ENCODE measurements at regions not wholly inside any gene's neighbourhood (a gene's known extent, or its start where the extent isn't known, plus 50 kb on each side); places are given as distances from the start of the nearest gene placed in this dataset.

DNA sequence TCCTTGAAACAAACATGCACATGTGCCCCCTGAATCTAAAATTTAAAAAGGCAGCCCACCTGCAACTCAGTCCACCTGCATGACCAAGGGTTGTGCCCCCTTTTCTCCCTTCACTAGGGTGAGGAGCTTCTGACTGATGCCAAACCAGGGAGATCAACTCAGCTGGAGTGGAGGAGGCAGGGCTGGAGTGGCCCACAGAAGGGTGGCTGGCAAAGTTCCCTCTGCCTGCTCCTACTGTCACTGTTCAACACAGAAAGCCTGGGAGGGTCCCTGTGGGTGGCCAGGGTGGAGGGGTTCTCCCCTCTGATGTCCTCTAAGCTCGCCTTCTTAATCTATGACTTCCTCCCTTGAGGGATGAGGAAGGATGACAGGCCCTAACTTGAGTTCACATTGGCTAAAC lies 55.7 kb upstream of the ANTXRL start:
- no peak for TF ChIP-seq EZH2 (IDR thresholded peaks at IDR 0.05; ENCODE audit: borderline replicate concordance, low read depth, low read length, poor library complexity, severe bottlenecking)
- TF ChIP-seq, protein P1, sequence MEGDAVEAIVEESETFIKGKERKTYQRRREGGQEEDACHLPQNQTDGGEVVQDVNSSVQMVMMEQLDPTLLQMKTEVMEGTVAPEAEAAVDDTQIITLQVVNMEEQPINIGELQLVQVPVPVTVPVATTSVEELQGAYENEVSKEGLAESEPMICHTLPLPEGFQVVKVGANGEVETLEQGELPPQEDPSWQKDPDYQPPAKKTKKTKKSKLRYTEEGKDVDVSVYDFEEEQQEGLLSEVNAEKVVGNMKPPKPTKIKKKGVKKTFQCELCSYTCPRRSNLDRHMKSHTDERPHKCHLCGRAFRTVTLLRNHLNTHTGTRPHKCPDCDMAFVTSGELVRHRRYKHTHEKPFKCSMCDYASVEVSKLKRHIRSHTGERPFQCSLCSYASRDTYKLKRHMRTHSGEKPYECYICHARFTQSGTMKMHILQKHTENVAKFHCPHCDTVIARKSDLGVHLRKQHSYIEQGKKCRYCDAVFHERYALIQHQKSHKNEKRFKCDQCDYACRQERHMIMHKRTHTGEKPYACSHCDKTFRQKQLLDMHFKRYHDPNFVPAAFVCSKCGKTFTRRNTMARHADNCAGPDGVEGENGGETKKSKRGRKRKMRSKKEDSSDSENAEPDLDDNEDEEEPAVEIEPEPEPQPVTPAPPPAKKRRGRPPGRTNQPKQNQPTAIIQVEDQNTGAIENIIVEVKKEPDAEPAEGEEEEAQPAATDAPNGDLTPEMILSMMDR (conservative IDR thresholded peaks at IDR 0.05; ENCODE audit: low read depth, low read length) = no peak
- no peak for DNase-seq (ENCODE audit: low spot score)
- Histone ChIP-seq H3K4me3 (ENCODE audit: low read depth, low read length, poor library complexity, severe bottlenecking) (no peak overlapping the region), H3K9me3 (ENCODE audit: low read depth, low read length, poor library complexity, severe bottlenecking) (no peaks in the 10 kb centered on the region), H3K27me3 (replicated peaks; ENCODE audit: insufficient read depth, low read depth, low read length, poor library complexity) (no peaks in the 10 kb centered on the region), H3K27ac (ENCODE audit: low read depth, low read length, poor library complexity, severe bottlenecking) (no peak overlapping the region), H3K36me3 (ENCODE audit: insufficient read depth, low read length, poor library complexity, severe bottlenecking) (no peaks in the 10 kb centered on the region), H3K4me1 (ENCODE audit: insufficient read depth, low read length, poor library complexity, severe bottlenecking) (no peaks in the 10 kb centered on the region)
- intact Hi-C loops (cut with micrococcal nuclease; ENCODE audit: unreplicated experiment) = no loop called here
- BruUV-seq (replicated peaks) = no TSS peak
- POLR2A ChIA-PET (ENCODE audit: low non-redundant PET) = no interaction called here
- CTCF ChIA-PET = no interaction called here

DNA sequence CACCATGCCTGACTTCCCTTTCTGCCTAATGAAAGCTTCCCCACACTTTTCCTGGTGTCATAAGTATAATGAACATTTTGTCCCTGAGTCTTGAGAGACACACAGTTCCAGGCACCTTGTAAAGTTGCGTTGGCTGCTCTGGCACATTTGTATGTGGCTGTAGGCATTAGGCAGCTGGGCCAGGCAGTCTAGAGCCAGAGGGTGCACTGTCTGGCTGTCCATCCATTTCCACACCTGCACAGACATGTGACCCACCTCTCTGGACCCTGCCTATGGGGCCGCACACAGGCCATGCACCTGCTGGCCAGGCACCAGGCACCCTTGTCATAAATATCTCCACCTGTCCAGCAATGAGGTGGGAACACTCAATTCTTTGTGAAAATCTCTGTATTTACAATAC lies 54.7 kb upstream of the ANTXRL start:
- no peak for DNase-seq (ENCODE audit: low spot score)
- TF ChIP-seq, protein P1 (conservative IDR thresholded peaks at IDR 0.05; ENCODE audit: low read depth, low read length) = no peak
- TF ChIP-seq EZH2 (IDR thresholded peaks at IDR 0.05; ENCODE audit: borderline replicate concordance, low read depth, low read length, poor library complexity, severe bottlenecking) = no peak
- POLR2A ChIA-PET (ENCODE audit: low non-redundant PET) = no interaction called here
- intact Hi-C loops (cut with micrococcal nuclease; ENCODE audit: unreplicated experiment) = no loop called here
- no TSS peak for BruUV-seq (replicated peaks)
- Histone ChIP-seq H3K4me3 (ENCODE audit: low read depth, low read length, poor library complexity, severe bottlenecking) (no peak overlapping the region), H3K9me3 (ENCODE audit: low read depth, low read length, poor library complexity, severe bottlenecking) (no peaks in the 10 kb centered on the region), H3K27ac (ENCODE audit: low read depth, low read length, poor library complexity, severe bottlenecking) (no peak overlapping the region), H3K36me3 (ENCODE audit: insufficient read depth, low read length, poor library complexity, severe bottlenecking) (no peaks in the 10 kb centered on the region), H3K27me3 (replicated peaks; ENCODE audit: insufficient read depth, low read depth, low read length, poor library complexity) (no peaks in the 10 kb centered on the region), H3K4me1 (ENCODE audit: insufficient read depth, low read length, poor library complexity, severe bottlenecking) (no peaks in the 10 kb centered on the region)
- CTCF ChIA-PET = no interaction called here

DNA sequence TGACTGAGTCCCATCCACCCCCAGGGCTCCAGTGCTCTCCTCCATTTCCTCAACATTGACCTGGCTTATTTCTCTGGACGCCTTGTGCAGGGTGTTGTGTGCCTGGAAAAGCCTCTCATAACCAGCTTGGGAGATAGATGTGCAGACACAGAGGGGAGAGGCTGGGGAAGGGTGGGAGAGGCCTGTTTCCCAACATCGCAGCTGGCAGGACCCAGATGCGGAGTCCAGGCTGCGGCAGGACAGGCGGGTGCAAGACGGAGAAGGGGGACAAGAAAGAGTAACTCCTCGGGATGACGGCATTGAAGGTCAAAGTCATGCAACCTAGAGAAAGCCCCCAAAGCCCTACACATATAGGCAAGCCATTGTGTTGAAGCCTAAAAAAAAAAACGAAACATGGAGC lies 54.1 kb upstream of the ANTXRL start:
- Histone ChIP-seq H3K27me3 (replicated peaks; ENCODE audit: insufficient read depth, low read depth, low read length, poor library complexity) (no peaks in the 10 kb centered on the region), H3K36me3 (ENCODE audit: insufficient read depth, low read length, poor library complexity, severe bottlenecking) (no peaks in the 10 kb centered on the region), H3K4me1 (ENCODE audit: insufficient read depth, low read length, poor library complexity, severe bottlenecking) (no peaks in the 10 kb centered on the region), H3K9me3 (ENCODE audit: low read depth, low read length, poor library complexity, severe bottlenecking) (no peaks in the 10 kb centered on the region), H3K4me3 (ENCODE audit: low read depth, low read length, poor library complexity, severe bottlenecking) (no peak overlapping the region), H3K27ac (ENCODE audit: low read depth, low read length, poor library complexity, severe bottlenecking) (no peak overlapping the region)
- BruUV-seq (replicated peaks) = no TSS peak
- no peak for DNase-seq (ENCODE audit: low spot score)
- TF ChIP-seq EZH2 (IDR thresholded peaks at IDR 0.05; ENCODE audit: borderline replicate concordance, low read depth, low read length, poor library complexity, severe bottlenecking) = no peak
- TF ChIP-seq, protein P1 (conservative IDR thresholded peaks at IDR 0.05; ENCODE audit: low read depth, low read length) = no peak
- POLR2A ChIA-PET (ENCODE audit: low non-redundant PET) = no interaction called here
- CTCF ChIA-PET = no interaction called here
- intact Hi-C loops (cut with micrococcal nuclease; ENCODE audit: unreplicated experiment) = no loop called here

All from A673 (cell line).